ENCODE measurements at regions not wholly inside any gene's neighbourhood (a gene's known extent, or its start where the extent isn't known, plus 50 kb on each side); places are given as distances from the start of the nearest gene placed in this dataset.
"Not testable (repeated sequence)": the region's sequence is repeated elsewhere in the genome, so short reads cannot be mapped to it uniquely, and the experiment has no call there.

GRCh38 chr6:141498977-141499376, 633.7 kb upstream of the GJE1 start:
- no peak for DNase-seq (ENCODE audit: low read depth)

- DNase-seq (ENCODE audit: low read depth): no peak
These were observed 640.0 kb upstream of the GJE1 start for GRCh38 chr6:141492521-141493284.

- DNase-seq (ENCODE audit: low read depth): no peak
These were observed 641.0 kb upstream of the GJE1 start for GRCh38 chr6:141491684-141492083.

GRCh38 chr6:141490982-141491381, 641.7 kb upstream of the GJE1 start:
- no peak for DNase-seq (ENCODE audit: low read depth)

- DNase-seq (ENCODE audit: low read depth): no peak
These were observed 644.2 kb upstream of the GJE1 start for GRCh38 chr6:141488488-141488887.

GRCh38 chr6:141486942-141487341, 645.8 kb upstream of the GJE1 start:
- DNase-seq (ENCODE audit: low read depth): no peak

- DNase-seq (ENCODE audit: low read depth): no peak
These were observed 648.0 kb upstream of the GJE1 start for GRCh38 chr6:141484711-141485110.

- DNase-seq (ENCODE audit: low read depth): peak; percentile 60
These were observed 649.1 kb upstream of the GJE1 start for GRCh38 chr6:141483598-141484061.

- DNase-seq (ENCODE audit: low read depth): no peak
These were observed 649.7 kb upstream of the GJE1 start for GRCh38 chr6:141482796-141483597.

- DNase-seq (ENCODE audit: low read depth): no peak
These were observed 657.5 kb upstream of the GJE1 start for GRCh38 chr6:141475259-141475658.

GRCh38 chr6:141472162-141472928, 660.4 kb upstream of the GJE1 start:
- no peak for DNase-seq (ENCODE audit: low read depth)

GRCh38 chr6:141470810-141471209, 661.9 kb upstream of the GJE1 start:
- no peak for DNase-seq (ENCODE audit: low read depth)

GRCh38 chr6:141467881-141468280, 664.8 kb upstream of the GJE1 start:
- DNase-seq (ENCODE audit: low read depth): no peak

- DNase-seq (ENCODE audit: low read depth): no peak
These were observed 665.7 kb upstream of the GJE1 start for GRCh38 chr6:141467041-141467440.

- no peak for DNase-seq (ENCODE audit: low read depth)
These were observed 667.8 kb upstream of the GJE1 start for GRCh38 chr6:141464896-141465295.

GRCh38 chr6:141464490-141464889, 668.2 kb upstream of the GJE1 start:
- peak; percentile 53 for DNase-seq (ENCODE audit: low read depth)

GRCh38 chr6:141463237-141463977, 669.3 kb upstream of the GJE1 start:
- DNase-seq (ENCODE audit: low read depth): no peak

GRCh38 chr6:141460743-141461484, 671.8 kb upstream of the GJE1 start:
- no peak for DNase-seq (ENCODE audit: low read depth)

GRCh38 chr6:141460245-141460644, 672.5 kb upstream of the GJE1 start:
- DNase-seq (ENCODE audit: low read depth): not testable (repeated sequence)

- not testable (repeated sequence) for DNase-seq (ENCODE audit: low read depth)
These were observed 674.7 kb upstream of the GJE1 start for GRCh38 chr6:141457984-141458383.

- DNase-seq (ENCODE audit: low read depth): no peak
These were observed 680.4 kb upstream of the GJE1 start for GRCh38 chr6:141452354-141452686.

All from forelimb muscle (tissue), 1 donor.